HEK293T (cell line): ENCODE measurements at regions not wholly inside any gene's neighbourhood (a gene's known extent, or its start where the extent isn't known, plus 50 kb on each side); places are given as distances from the start of the nearest gene placed in this dataset.

Source experiments
- L3MBTL2 ChIP-seq: fragments of 450-650 bp; conservative IDR thresholded peaks from 2 replicates; pipeline ENCODE4 v1.6.1; 2016; ENCODE audit warnings: mild to moderate bottlenecking
- SP1 ChIP-seq: fragments of 450-650 bp; IDR thresholded peaks from 2 replicates; pipeline ENCODE4 v1.6.1; 2017
- SUZ12 ChIP-seq: fragments of 450-650 bp; IDR thresholded peaks from 2 replicates; pipeline ENCODE4 v1.6.1; 2016; ENCODE audit warnings: mild to moderate bottlenecking
- ZNF384 ChIP-seq: fragments of 450-650 bp; IDR thresholded peaks from 2 replicates; pipeline ENCODE4 v1.6.1; 2016

DNA sequence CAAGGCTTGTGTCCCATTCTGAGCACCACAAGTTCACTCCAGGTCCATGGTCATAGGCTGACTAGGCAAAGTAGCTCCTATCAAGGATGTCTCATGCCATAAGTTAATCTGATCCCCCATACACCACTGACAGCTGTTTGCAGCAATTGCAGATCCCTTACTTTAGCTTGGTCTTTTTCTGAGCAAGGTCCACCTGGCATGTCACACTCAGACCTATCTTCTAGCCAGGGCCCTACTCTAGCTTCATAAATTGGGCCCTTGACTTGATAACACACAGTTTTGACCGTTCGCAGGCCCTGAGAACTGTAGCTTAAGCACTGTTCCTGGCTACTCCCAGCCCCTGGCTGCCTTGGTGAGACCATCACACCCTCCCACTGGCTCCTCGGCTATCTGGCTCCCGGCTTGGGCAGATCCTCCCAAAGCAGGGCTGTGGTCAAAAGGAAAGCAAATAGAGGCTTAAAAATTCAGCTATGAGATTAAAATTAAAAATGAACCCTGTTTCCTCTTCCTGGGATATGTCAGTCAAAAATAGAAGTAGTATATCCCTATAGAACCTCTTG lies 427.4 kb downstream of the RAB28 start:
- TF ChIP-seq L3MBTL2: no peak
- TF ChIP-seq ZNF384: no peak
- TF ChIP-seq SP1: no peak
- no peak for TF ChIP-seq SUZ12
